NCI-H2107 (cell line): ENCODE measurements at regions not wholly inside any gene's neighbourhood (a gene's known extent, or its start where the extent isn't known, plus 50 kb on each side); places are given as distances from the start of the nearest gene placed in this dataset.
"Not testable (repeated sequence)": the region's sequence is repeated elsewhere in the genome, so short reads cannot be mapped to it uniquely, and the experiment has no call there.

Source experiments
- DNase-seq: peaks from one replicate; lab custom pipeline; 2025; lab: John Stamatoyannopoulos, UW

DNA sequence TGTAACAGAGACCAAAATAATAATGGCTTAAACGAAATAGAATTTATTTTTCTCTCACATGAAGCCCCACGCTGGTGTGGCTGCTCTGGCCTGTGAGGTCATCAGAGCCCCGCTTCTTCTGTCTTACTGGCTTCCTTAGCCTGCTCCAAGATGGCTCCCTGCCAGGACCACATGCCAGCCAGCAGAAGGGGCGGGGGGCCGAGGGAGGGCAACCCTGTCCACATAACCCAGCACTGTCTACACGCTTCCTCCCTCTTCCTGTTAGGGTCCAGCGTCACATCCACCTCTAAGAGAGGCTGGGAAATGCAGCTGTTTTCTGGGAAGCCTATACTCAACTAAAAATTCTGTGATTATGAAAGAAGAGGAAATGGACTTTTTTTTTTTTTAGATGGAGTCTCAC, 107.9 kb upstream of the DLG1 start:
- no peak for DNase-seq

DNA sequence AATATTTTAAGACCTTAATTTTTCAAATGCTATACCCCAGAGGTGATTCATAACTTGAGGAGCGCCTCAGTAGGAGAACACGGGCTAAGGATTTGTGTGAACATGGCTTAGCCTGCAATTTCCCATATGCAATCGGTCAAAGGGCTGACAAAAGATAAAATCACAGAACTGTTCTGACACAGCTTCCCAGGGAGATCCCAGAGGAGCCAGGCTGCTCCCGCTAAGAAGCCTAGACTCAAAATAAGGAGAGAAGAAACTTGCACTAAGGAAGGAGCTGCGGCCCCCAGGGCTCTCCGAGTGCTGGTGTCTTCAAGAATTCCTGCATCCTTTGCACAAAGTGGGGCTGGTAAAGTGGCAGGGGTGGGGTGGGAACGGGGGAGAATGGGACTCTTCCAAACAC, 106.3 kb upstream of the DLG1 start:
- DNase-seq: no peak

DNA sequence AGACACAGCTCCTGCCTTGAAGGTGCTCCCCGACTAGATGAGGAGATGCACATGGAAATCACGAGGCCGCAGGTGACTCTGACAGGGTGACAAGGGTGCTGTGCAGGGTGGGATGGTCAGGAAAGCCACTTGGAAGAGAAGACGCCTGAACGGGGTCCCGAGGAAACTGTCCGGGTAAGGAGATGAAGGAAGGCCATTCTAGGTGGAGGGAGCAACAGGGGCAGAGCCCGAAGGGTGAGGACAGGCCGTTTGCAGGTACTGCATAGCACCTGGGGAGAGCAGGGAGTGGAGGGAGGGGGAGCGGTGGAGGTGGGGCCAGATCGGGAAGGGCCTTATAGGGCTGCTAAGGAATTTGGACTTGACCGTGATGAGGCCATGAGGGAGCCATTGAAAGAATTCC, 105.6 kb upstream of the DLG1 start:
- no peak for DNase-seq

DNA sequence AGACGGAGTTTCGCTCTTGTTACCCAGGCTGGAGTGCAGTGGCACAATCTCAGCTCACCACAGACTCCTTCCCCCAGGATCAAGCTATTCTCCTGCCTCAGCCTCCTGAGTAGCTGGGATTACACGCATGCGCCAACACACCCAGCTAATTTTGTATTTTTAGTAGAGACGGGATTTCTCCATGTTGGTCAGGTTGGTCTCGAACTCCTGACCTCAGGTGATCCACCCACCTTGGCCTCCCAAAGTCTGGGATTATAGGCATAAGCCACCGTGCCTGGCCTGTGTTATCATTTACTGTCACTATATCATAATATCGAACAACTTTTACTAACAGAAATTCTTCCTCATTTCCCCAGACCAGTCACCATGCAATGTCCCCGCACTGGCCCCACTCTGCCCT, 104.0 kb upstream of the DLG1 start:
- not testable (repeated sequence) for DNase-seq

DNA sequence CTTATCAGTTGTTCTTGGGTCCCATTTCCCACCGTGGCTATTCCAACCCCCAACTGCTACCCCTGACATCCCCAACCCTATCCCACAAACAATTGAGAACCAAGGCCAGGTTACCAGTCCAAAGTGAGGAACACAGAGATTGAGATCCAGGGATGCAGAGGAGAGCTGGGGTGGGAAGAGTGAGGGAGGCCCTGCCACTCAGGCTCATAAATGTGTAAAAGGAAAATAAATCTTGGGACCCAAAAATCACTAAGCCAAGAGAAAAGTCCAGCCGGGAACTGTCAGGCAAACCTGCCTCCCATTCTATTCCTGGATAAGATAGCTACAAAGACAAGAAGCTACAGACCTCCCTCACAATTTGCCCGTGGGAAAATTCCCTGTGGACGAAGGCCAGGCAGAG, 101.1 kb upstream of the DLG1 start:
- no peak for DNase-seq

DNA sequence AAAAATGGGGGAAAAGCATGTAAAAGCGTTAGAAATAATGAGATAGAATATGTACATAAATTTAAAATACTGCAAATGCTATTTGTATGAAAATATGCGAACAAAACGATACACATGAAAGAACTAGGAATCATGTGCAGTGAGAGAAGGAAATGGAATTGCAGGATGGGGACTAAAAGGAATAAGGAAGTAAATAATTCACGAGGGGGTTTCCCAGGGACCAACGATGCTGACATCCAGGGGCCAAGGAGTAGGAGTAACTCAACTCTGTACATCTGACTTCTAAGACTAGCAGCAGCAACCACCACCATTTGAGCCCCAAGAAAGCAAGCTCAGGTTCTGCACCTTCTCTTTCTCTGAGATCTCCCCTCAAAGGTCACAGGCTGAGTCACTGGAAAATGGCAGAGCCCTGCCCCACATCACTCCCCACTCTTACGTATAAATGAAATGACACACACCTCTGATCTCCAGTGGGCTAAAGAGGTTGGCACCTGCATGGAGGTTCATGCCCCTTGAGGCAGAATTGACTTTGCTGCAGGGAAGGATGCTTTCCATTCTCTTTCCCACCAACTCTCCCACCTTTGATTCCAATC, 100.0 kb upstream of the DLG1 start:
- DNase-seq: no peak

DNA sequence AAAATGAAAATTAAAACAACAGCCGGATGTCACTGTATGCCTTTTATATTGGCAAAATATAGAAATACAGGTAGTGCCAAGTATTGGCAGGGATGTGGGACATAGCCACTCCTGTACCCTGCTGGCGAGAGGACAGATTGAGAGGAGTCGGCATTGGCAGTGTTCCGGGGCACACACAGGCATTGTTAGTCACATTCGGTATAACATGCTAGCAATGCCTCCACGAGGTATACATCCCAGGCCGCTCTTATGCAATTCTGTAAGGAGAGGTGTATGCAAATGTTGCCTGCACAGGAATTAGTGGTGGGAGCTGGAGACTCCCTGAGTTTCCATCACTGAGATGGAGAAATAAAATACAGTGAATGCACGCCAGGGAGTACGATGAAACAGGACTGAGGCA, 99.4 kb upstream of the DLG1 start:
- no peak for DNase-seq

DNA sequence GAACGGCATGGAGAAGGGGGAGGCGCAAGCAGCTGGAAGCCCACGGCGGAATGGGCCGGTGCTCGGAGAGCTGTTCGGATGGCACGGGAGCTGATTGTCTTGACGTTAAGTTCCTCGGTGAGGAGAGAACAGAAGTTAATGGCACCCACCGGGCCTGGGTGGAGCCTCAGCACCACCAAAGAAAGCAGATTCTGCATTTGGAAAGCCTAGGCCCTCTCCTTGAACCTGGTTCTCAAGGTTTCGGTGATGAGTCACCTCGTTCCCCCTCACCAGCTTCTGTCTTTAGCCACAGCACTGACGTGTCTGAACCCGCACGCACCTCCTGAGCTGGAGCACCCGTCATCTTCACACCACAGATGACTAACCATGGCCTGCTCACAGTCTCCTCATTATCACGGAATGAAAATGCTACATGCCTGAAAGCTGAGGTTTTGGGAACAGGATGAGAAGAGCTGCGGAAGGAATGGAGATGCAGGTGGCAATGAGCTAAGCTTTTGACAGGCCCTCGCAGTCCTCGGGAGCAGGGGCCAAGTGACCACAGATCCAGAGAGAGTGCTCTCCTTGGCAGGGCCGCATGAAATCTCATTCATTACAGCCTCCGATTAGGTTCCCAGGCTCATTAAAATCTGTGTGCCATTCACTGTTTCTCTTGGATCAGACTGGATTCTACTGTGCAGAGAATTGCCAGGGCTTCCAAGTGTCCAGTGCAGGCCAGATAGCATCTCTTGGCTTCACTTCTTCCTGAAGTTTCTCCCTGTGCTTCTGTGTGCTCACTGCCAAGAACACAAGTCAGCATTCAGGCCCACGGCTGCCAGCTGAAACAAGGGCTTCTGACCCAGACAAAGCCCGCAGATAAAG, 96.3 kb upstream of the DLG1 start:
- no peak for DNase-seq

DNA sequence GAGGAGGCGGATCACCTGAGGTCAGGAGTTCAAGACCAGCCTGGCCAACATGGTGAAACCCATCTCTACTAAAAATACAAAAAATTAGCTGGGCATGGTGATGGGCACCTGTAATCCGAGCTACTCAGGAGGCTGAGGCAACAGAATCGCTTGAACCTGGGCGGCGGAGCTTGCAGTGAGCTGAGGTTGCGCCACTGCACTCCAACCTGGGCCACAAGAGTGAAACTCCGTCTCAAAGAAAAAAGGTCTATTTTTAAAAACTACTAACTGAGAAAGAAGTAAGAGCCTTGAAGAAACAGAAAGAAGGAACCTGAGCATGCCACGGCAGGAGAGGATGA, 95.7 kb upstream of the DLG1 start:
- not testable (repeated sequence) for DNase-seq

DNA sequence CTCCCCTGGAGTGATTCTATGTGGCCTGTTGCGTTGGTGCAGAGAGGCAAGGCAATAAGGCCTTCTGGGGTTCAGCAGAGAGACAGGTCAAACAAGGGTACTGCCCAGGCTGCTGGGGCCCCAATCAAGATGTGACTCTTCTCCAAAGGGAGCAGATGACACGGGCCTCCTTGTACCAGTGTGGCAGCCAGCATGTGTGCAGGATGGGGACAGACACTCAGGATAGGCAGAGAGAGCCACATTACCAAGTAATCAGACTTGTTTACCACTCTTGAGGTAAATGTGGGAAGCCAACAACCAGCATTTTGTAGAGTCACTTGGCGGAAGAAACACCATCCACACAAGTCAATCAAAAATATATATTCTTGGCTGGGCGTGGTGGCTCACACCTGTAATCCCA, 95.3 kb upstream of the DLG1 start:
- DNase-seq: no peak

DNA sequence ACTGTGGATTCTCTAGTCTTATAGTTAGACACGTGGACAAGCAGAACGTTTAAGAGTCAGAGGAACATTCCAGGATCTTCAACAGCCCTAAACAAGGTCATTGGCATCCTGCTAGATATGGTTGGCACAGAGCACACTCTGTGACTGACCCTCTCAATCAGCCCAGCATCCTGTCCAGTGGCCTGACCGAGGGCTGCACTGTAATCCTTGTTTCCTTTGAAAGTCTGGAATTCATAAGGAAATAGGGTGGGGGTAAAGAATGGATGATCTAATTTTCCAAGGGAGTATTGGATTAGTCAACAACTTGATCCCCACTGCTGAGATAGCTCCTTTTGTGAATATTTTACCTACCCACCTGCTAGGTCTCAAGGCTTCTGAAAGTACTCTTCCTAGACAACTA, 94.5 kb upstream of the DLG1 start:
- no peak for DNase-seq

DNA sequence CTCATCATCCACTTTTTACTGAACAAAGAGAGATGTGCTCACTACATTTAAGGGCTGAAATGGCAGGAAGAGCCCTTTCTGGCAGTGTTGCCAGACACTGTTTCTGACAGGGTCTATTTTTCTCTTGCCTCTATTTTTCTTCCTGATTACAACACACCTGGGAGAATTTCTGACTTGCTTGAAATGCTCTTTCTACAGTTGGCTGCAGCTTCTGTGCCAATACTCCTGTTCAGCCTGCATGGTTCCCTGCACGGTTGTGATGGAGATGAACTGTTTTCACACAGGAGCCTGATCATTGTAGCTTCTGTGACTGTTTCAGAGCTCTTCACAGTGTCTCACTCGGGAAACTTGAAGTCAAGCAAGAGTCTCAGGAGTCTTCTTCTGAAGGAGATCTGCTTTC, 83.0 kb upstream of the DLG1 start:
- DNase-seq: no peak

DNA sequence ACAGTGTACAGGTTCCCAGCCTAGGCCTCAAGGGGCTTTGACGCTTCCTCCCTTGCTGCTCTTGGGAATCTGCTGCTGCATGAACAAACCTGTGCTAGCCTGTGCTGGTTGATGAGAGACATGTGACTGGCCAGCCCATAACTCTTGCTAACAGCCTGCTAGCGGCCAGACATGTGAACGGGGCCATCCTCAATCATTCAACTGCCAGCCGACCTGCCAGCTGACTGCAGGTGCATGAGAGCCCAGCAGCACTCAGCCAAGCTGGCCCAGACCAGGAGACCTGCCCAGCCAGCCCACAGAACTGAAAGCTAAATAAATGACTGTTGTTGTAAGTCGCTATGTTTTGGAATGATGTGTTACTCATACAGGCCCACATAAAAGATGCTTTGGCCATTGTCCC, 82.4 kb upstream of the DLG1 start:
- DNase-seq: no peak

DNA sequence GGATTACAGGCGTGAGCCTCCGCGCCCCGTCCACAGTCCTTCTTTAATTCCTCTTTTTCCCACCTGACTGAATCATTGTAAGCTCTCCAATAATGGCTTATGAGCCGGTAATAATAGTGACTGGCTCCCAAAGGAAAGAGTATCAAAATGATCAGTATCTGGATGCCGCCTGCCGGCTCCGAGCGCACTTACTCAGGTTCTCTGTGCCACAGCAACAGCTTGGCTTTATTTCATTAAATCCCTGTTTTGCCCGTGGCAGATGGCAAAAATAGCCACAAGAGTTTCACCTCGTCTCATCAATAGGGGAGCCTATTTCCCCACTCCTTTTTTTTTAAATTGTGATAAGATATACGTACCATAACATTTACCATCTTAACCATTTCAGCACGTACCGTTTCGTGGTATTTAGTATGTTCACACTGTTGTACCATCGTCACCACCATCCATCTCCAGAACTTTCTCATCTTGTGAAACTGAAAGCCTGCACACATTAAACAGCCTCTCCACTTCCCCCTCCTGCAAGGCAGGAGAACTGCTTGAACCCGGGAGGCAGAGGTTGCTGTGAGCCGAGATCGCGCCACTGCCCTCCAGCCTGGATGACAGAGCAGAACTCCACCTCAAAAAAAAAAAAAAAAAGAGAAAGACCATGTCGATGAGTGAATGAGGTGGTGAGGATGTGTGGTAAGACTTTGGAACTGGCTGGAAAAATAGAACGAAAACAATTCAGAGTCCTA, 80.7 kb upstream of the DLG1 start:
- DNase-seq: no peak

DNA sequence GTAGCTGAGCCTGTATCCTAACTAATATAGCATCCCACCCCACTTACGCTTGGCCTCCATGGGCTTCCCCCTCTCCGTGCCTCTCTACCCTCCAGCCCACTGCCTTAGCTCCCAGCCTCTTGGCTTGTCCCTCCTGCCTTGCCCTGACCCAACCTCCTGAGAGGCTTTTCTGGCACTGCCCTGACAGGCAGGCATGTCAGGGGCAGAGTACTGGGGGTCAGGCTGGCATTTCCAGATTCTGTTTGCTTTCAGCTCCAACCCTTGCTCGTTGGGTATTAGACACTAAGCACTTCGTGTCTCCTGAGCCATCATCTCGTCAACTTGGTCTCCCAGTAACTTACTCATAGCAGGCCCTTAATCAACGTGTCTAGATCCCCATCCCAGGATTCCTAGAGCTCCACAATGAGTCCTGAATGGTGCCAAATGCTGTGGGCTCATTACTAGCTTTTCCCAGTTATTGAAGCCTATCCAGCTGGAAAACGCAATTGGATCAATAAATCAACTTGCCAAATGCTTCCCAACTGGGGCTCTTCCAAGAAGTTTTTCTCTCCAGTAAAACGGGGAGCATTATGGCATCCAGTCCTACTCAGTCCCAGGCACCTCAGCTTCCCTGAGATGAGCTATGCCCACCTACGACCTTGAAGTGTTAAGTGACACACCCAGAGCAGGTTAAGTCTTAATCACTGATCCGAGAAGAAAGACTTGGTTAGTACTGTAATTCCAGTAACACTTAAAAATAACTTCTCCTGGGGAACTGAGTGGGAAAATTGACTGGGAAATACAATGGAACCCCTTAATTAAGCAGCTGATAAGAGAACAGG, 78.5 kb upstream of the DLG1 start:
- DNase-seq: no peak

DNA sequence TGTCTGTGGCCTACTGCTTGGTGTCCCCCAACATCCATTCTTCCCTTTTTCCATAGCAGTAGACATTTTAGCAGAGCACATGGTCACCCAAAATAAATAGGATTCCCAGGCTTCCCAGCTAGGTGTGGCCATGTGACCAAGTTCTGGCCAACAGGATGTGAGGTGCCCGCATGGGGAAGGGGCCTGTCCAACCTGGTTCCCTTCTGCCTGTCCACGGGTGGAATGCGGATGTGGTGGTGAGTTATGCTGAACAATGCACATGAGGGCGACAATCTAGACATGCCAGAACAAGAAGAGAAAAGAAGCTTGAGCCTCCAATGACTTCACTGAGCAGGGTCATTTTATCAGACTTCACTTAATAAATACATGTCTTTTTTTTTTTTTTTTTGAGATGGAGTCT, 77.6 kb upstream of the DLG1 start:
- no peak for DNase-seq

DNA sequence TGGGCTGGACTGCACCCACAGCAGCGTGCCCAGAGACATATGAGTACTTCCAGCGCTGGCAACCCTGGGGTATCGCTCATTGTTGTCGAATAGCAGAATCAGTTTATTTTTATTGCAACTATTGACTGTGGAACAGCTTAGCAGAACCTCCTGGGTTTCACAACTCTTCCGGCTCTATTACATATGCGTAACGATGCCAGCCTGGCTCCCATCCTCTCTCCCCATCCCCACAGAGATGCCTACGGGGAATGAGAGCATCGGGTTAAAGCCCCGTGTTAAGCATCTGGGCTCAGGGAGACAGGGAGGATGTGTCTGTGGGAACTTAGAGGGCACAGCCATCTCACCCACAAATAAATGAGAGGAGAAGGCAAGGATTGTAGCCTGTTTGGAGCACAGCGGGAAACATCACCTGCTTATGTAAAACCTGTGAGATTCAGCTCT, 76.6 kb upstream of the DLG1 start:
- DNase-seq: no peak

DNA sequence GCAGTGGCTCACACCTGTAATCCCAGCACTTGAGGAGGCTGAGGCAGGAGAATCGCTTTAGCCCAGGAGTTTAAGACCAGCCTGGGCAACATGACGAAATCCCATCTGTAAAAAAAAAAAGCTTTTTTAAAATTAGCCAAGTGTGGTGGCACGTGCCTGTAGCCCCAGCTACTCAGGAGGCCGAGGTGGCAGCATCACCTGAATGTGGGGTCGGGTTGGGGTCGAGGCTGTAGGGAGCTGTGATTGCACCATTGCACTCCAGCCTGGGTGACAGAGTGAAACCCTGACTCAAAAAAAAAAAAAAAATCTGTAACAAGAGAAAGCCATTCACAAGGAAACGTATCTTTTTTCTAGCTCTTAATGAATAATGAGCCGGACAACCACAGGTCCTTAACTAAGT, 74.7 kb upstream of the DLG1 start:
- no peak for DNase-seq

DNA sequence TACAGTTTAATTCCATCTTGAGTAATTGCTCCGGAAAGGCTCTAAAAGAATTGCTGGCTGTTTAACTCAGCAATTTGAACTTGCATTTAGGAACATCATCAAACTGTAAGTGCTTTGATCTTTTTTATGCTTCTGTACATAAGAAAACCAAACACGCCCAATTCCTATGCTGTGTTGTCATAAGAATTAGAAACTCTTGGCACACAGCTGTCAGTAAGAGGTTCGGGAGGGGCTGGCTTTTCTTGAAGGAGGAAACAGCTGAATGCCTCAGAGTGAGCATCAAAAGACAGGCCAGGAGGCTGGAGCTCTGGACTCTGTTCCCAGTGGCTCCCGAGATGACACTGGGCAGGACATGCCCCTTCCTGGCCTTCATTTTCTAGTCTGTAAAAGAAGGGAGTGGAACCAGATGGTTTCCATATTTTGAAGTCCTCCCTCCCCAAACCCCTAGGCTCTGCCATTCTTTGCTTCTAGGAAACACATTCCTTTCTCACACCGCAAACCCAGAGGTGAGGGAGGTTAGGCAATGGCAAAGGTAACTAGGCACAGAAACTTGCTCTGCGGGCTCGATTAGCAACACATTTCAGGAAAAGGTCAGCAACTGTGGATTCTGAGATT, 73.7 kb upstream of the DLG1 start:
- DNase-seq: no peak

DNA sequence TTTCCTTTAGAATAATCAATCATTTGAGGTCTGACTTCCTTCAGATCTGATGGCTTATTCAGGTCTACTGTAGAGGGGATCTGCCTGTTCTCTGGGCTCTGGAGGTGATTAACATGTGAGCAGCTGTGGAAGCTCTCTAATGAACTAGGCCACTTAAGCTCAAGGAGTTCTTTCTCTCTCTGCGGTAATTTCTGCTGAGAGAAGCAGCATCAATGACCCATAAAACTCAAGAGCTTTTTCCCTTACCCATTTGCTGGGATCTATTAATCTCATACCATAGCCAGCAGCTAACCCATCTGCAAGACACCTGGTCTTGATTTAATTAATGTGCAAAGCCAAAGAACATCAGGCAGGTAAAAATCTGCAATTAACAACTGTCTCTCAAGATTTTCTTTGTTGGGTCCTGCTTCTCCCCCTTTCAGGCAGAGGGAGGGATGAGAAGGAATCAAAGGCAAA, 73.2 kb upstream of the DLG1 start:
- DNase-seq: peak; percentile 78

DNA sequence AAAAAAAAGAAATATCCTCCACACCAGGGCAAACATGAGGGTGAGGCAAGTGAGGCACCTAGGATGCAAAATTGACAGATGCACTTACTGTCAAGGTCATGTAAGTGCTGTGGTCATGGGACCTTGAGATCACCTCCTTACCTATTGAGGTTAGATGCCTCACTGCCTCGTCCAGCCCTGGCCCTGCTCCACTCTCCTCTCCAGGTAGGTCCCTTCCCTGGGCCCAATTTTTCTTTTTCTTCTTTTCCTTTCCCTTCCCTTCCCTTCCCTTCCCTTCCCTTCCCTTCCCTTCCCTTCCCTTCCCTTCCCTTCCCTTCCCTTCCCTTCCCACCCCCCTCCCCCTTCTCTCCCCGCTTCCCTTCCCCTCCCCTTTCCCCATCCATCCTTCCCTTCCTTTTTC, 71.1 kb upstream of the DLG1 start:
- DNase-seq: no peak

DNA sequence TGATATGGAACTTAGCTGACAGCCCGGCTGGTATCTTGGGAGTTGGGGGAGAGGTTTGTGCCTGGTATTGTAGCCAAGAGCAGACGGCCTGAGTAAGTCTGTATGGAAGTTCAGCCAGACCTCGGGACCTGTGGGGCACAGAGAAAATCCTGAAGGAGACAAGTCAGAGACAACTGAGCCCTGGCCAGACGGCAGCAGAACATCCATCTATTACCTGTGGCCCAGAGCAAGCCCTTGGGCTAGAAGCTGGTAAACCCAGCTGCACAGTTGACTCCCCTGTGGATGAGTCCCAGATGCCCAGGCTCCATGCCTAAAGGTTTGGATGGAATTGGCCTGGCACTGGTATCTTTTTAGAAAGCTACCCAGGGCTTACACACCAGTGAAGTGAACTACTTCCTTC, 70.4 kb upstream of the DLG1 start:
- DNase-seq: no peak
